HEK293T (cell line): ENCODE measurements at regions not wholly inside any gene's neighbourhood (a gene's known extent, or its start where the extent isn't known, plus 50 kb on each side); places are given as distances from the start of the nearest gene placed in this dataset.

ENCODE experiments used
- BHLHE40 ChIP-seq: fragments of 450-650 bp; IDR thresholded peaks from 2 replicates; pipeline ENCODE4 v1.6.1; 2016; ENCODE audit warnings: mild to moderate bottlenecking, moderate library complexity, borderline replicate concordance
- ZNF384 ChIP-seq: fragments of 450-650 bp; IDR thresholded peaks from 2 replicates; pipeline ENCODE4 v1.6.1; 2016

DNA sequence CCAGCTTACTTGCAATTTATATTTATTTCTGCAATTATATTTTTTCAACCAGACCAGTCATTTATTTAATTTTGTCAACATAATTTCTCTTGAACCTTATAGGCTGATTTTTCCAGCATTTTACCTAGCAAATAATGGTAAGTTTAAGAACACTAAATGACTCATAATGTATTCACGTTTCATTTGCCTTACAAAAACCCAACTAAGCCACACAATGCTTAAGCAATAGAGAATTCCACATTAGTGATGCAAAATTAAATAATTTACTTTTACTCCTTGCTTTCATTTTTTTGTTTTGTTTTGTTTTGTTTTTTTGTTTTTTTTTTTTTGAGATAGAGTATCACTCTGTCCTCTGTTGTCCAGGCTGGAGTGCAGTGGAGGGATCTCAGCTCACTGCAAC lies 110.4 kb upstream of the VRK2 start:
- no peak for TF ChIP-seq BHLHE40
- TF ChIP-seq ZNF384, result no peak
